Ishikawa (cell line): ENCODE measurements at regions not wholly inside any gene's neighbourhood (a gene's known extent, or its start where the extent isn't known, plus 50 kb on each side); places are given as distances from the start of the nearest gene placed in this dataset.
A peak's percentile ranks its signal among the peaks of the same experiment; 100 is the strongest.

Experiments used
- CEBPB ChIP-seq: IDR thresholded peaks from 2 replicates; pipeline ENCODE4 v1.6.1; 2012
- CREB1 ChIP-seq: IDR thresholded peaks from 2 replicates; pipeline ENCODE4 v1.6.1; 2012; ENCODE audit warnings: low read depth
- EGR1 ChIP-seq: IDR thresholded peaks from 2 replicates; pipeline ENCODE4 v1.6.1; 2012
- EP300 ChIP-seq: IDR thresholded peaks from 2 replicates; pipeline ENCODE4 v1.6.1; 2012; ENCODE audit warnings: borderline replicate concordance
- FOXM1 ChIP-seq: IDR thresholded peaks from 2 replicates; pipeline ENCODE4 v1.6.1; 2012; ENCODE audit warnings: low read depth, borderline replicate concordance
- MAX ChIP-seq: IDR thresholded peaks from 2 replicates; pipeline ENCODE4 v1.6.1; 2012
- NFIC ChIP-seq: IDR thresholded peaks from 2 replicates; pipeline ENCODE4 v1.6.1; 2012
- RAD21 ChIP-seq: IDR thresholded peaks from 2 replicates; pipeline ENCODE4 v1.6.1; 2012; ENCODE audit warnings: low read depth
- REST ChIP-seq: IDR thresholded peaks from 2 replicates; pipeline ENCODE4 v1.6.1; 2012; ENCODE audit warnings: low read depth, mild to moderate bottlenecking
- TAF1 ChIP-seq: IDR thresholded peaks from 2 replicates; pipeline ENCODE4 v1.6.1; 2012; ENCODE audit warnings: low read depth, mild to moderate bottlenecking
- TCF12 ChIP-seq: IDR thresholded peaks from 2 replicates; pipeline ENCODE4 v1.6.1; 2012; ENCODE audit warnings: low read depth
- TEAD4 ChIP-seq: IDR thresholded peaks from 2 replicates; pipeline ENCODE4 v1.6.1; 2012
- USF1 ChIP-seq: IDR thresholded peaks from 2 replicates; pipeline ENCODE4 v1.6.1; 2012
- YY1 ChIP-seq: IDR thresholded peaks from 2 replicates; pipeline ENCODE4 v1.6.1; 2012; ENCODE audit warnings: low read depth
- ZBTB7A ChIP-seq: IDR thresholded peaks from 2 replicates; pipeline ENCODE4 v1.6.1; 2012; ENCODE audit warnings: low read depth

- TF ChIP-seq FOXM1 = no peak
- no peak for TF ChIP-seq EGR1
- TF ChIP-seq REST = no peak
- TF ChIP-seq TCF12 = no peak
- no peak for TF ChIP-seq MAX
- TF ChIP-seq NFIC = no peak
- TF ChIP-seq RAD21 = no peak
- no peak for TF ChIP-seq EP300
- no peak for TF ChIP-seq USF1
- no peak for TF ChIP-seq ZBTB7A
- no peak for TF ChIP-seq YY1
- no peak for TF ChIP-seq CEBPB
- no peak for TF ChIP-seq CREB1
- no peak for TF ChIP-seq TAF1
- TF ChIP-seq TEAD4 = no peak
These were observed 155.7 kb downstream of the EVA1A start for GRCh38 chr2:75405000-75405399.

GRCh38 chr2:75403991-75404428, 156.7 kb downstream of the EVA1A start:
- TF ChIP-seq USF1 = no peak
- TF ChIP-seq RAD21 = peak; percentile 82
- no peak for TF ChIP-seq EP300
- TF ChIP-seq TCF12 = no peak
- TF ChIP-seq MAX = no peak
- TF ChIP-seq FOXM1 = no peak
- no peak for TF ChIP-seq CEBPB
- no peak for TF ChIP-seq CREB1

DNA sequence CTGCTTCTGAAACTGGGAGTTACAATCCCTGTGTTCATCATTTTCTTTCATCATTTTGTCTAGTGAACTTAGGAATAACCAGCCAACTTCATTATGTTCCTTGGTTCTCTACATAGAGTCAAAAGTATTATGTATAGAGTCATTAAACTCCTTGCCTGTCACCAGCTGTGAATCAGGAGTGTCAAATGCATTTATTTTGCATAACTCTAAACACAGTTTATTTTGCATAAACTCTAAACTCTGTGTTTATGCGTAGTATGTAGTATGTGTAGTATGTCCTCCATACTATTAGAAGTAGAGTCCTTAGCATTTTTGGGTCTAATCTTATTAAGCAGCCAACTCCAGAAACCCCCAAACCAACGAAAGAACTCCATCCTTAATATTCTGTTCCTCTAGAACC, 164.4 kb downstream of the EVA1A start:
- no peak for TF ChIP-seq CEBPB
- TF ChIP-seq CREB1 = no peak
- no peak for TF ChIP-seq TAF1
- TF ChIP-seq TCF12 = no peak
- TF ChIP-seq USF1 = no peak
- no peak for TF ChIP-seq ZBTB7A
- TF ChIP-seq REST = no peak
- TF ChIP-seq NFIC = no peak
- TF ChIP-seq YY1 = no peak
- no peak for TF ChIP-seq MAX
- TF ChIP-seq TEAD4 = no peak
- no peak for TF ChIP-seq EP300
- no peak for TF ChIP-seq RAD21
- no peak for TF ChIP-seq FOXM1
- TF ChIP-seq EGR1 = no peak

- TF ChIP-seq CEBPB (no peak), FOXM1 (no peak), TAF1 (no peak), USF1 (no peak), EGR1 (no peak), ZBTB7A (no peak), TEAD4 (no peak), CREB1 (no peak), TCF12 (no peak), NFIC (no peak), REST (no peak), RAD21 (no peak), YY1 (no peak), EP300 (no peak), MAX (no peak)
These were observed 170.6 kb downstream of the EVA1A start for GRCh38 chr2:75390169-75390568.
